ENCODE measurements at regions not wholly inside any gene's neighbourhood (a gene's known extent, or its start where the extent isn't known, plus 50 kb on each side); places are given as distances from the start of the nearest gene placed in this dataset.

DNA sequence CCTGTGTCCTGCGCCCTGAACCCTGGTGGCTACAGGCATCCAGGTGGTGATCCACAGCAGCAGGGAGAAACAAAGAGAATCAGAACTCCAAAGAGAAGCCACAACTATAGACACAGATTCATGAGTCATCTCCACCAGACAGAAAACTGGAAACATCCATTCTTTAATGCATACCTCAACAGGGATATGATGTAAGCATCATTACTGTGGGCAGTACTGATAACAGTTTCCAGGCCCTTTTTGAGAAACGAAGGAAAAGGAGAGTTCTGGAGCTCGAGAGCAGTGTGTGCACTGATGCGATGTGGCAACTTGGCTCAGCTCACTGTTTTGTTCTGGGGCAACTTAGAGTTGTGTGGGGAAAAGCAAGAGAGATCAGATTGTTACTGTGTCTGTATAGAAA lies 215.6 kb upstream of the ADAMTS16 start:
- no peak for DNase-seq

GRCh38 chr5:4927097-4927496 lies 213.0 kb upstream of the ADAMTS16 start:
- no peak for DNase-seq

DNA sequence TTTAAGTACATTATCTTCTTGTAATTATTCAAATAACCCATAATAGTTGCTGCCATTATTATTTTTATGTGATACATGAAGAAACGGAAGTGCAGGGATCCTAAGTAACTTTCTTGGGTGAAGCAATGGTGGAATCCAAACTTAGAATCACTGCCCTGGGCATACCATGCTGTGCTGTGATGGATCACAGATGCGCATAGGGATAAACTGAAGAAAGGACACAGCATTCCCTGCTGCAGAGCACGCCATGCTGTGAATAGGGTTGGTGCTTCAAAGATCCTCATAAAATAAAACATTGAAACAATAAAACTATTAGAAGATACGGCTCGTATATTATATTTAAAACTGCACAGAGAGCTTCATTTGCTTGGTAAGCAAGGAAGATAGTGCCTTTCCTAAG lies 211.7 kb upstream of the ADAMTS16 start:
- DNase-seq, result no peak

GRCh38 chr5:4929092-4929655 lies 211.0 kb upstream of the ADAMTS16 start:
- DNase-seq, result no peak

DNA sequence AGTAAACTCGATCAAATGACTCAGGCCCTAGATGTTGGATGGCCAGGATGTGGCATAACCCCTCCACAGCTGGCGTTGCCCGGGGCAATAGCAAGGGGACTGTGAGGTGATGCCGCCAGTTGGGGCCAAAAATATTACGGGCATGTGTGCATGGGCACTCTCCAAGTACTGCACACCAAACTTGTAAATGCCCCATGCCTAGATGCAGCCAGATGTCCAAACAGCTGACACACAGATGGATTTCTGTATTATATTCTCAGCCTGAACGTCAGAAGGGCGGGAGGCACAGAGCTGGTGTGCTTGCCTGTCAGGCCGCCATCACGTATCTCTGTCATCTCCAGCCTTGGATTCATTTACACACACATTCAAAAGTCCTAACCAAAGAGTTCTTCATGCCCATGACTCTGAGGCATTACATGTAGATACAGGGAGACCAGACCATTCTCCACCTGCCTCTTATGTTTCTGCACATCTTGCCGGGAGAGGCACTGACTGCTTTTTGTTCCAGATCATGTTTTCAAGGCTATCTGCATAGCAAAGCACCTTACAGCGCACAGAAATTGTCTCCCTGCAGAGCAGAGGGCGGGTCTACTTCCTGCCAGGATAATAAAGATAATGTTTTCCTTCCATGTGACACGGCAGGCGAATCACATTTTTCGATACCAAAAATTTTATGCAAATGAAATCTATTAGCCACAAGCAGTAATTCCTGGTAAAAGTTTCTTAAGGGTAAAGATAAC lies 200.9 kb upstream of the ADAMTS16 start:
- no peak for DNase-seq

- DNase-seq, result no peak
Measured at GRCh38 chr5:4941161-4941560, 199.0 kb upstream of the ADAMTS16 start.

- DNase-seq, result no peak
Measured at GRCh38 chr5:4941957-4942830, 197.9 kb upstream of the ADAMTS16 start.

GRCh38 chr5:4942831-4943178 lies 197.3 kb upstream of the ADAMTS16 start:
- no peak for DNase-seq

DNA sequence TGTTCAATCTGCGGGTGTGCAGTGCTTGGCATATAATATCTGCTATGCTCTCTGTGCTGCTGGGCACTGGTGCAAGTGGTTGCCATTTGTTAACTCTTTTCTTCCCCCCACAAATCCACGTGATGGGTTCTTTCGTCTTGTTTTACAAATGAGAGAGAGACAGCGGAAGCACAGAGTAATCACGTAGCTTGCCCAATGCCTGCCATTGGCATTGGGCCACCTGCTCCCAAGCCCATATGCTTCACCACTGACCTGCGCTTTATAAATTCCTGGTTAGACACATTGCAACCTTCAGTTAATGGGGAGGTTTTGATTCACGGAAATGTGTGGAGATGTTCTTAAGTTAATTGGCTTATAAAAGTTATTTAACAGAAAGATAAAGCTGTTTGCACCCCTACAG lies 194.8 kb upstream of the ADAMTS16 start:
- DNase-seq, result no peak

GRCh38 chr5:4947106-4947505 lies 193.0 kb upstream of the ADAMTS16 start:
- no peak for DNase-seq

GRCh38 chr5:4947893-4948536 lies 192.1 kb upstream of the ADAMTS16 start:
- DNase-seq, result no peak

DNA sequence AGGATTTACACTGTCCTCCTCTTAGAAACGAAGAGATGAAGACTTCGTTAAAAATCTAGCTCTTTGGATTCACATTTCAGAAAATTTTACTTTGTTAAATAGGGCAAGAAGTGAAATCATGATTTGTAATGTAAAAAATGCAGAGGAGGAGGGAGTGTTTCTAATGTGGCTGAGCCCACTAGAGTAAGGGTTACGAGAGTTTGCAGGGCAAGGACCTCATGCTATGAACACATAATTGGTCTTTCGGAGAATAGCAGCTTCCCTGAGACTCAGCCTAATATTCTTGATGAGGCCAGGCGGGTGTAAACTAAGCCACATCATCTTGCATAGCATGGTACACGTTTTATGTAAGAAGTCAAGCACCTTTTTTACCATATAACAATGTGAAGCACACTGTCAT lies 191.0 kb upstream of the ADAMTS16 start:
- no peak for DNase-seq

- no peak for DNase-seq
Measured at GRCh38 chr5:4953576-4953975, 186.6 kb upstream of the ADAMTS16 start.

GRCh38 chr5:4954048-4954447 lies 186.1 kb upstream of the ADAMTS16 start:
- no peak for DNase-seq

- DNase-seq, result no peak
Measured at GRCh38 chr5:4963265-4963664, 176.9 kb upstream of the ADAMTS16 start.

DNA sequence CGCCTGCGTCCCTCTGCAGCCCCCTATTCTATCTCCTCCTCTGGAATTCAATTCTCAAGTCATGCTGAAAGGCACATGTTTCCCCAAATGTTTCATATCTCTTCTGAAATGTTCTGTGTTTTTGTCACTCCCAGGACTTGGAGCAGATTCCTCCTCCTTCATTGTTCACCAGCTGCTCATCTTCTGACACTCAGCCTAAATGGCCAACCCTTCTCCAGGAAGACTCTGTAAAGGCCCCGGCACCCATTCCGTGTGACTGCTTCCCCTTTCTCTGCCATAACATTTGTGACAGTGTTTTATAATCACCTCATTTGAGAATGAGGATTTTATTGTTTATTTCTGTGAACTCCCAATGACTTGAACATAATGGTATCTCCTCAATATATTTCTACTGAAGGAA lies 170.8 kb upstream of the ADAMTS16 start:
- no peak for DNase-seq

GRCh38 chr5:4970171-4970570 lies 170.0 kb upstream of the ADAMTS16 start:
- DNase-seq, result no peak

- no peak for DNase-seq
Measured at GRCh38 chr5:4976902-4977301, 163.2 kb upstream of the ADAMTS16 start.

- no peak for DNase-seq
Measured at GRCh38 chr5:4977416-4978110, 162.6 kb upstream of the ADAMTS16 start.

DNA sequence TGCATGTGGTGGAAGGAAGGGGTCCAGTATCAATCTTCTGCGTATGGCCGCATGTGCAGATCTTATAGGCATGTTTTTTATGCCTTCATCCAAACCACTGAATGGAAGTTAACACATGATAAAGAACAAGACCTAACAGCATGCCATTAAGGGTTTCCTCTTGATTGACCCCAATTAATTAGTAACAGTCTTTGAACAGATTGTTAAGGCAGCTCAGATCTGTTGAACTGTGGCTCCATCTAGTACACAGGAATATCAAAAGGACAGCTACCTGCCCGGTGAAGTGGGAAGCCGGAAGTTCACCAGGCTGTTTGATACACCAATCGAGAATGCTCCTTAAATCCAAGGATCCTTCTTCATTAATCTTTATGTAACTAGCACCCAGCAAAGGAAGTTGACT lies 159.9 kb upstream of the ADAMTS16 start:
- no peak for DNase-seq

DNA sequence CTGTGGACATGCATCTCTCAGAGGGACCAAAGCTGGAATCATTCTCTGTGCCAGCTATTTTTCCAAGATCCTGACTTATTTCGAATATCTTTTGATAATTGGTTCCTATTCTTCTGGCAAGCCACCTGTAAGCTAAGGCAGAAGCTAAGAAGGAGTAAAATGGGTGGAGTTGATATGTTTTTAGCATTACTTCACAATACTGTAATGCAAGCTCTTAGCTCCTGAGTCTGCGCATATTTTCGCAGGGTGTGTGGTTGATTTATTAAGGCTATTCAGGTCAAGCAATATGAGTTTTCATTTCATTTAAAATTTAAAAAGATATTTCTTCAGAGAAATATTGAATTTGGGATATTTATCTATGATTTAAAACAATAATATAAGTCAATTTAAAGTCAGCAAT lies 158.5 kb upstream of the ADAMTS16 start:
- no peak for DNase-seq

- DNase-seq, result no peak
Measured at GRCh38 chr5:4983701-4984100, 156.4 kb upstream of the ADAMTS16 start.

GRCh38 chr5:4984461-4984860 lies 155.7 kb upstream of the ADAMTS16 start:
- no peak for DNase-seq
